H1 (cell line): ENCODE measurements at regions not wholly inside any gene's neighbourhood (a gene's known extent, or its start where the extent isn't known, plus 50 kb on each side); places are given as distances from the start of the nearest gene placed in this dataset.

Source experiments
- CTCF ChIA-PET: fragments of 300-600 bp; sonication (Branson Sonifier 250); formaldehyde crosslinking; loops from one replicate; lab custom pipeline; 2021; ENCODE audit not compliant: partially characterized antibody; lab: Charles Lee
- POLR2A ChIA-PET: fragments of 300-600 bp; sonication (Branson Sonifier 250); formaldehyde crosslinking; loops from one replicate; lab custom pipeline; 2021; ENCODE audit warnings: inconsistent platforms; ENCODE audit not compliant: partially characterized antibody; lab: Charles Lee
- DNase-seq, 2 experiments: peaks; one replicate each; pipeline versions ENCODE4 v3.0.0 to v3.0.0-alpha.2; 2010 to 2022; ENCODE audit warnings: low spot score in 2 of 2, low read depth in 1 of 2, mixed read lengths in 1 of 2
- FAIRE-seq: peaks from 2 replicates; lab custom pipeline; 2011; peaks lifted over from hg19 to GRCh38; lab: Jason Lieb, UNC
- H2AFZ ChIP-seq: 2 replicates; pipeline ENCODE4 v1.8.1; 2012; ENCODE audit warnings: low read length, inconsistent platforms
- H2AK5ac ChIP-seq: 2 replicates; pipeline ENCODE4 v1.6.1; 2013; ENCODE audit warnings: low read depth, low read length
- H2BK120ac ChIP-seq: replicated peaks from 2 replicates; pipeline ENCODE3; 2013; ENCODE audit warnings: low read depth, low read length, inconsistent platforms
- H2BK12ac ChIP-seq: 2 replicates; pipeline ENCODE4 v1.6.1; 2013; ENCODE audit warnings: low read depth, low read length
- H2BK15ac ChIP-seq: 2 replicates; pipeline ENCODE4 v1.6.1; 2013; ENCODE audit warnings: low read length
- H2BK20ac ChIP-seq: 2 replicates; pipeline ENCODE4 v1.6.1; 2013; ENCODE audit warnings: low read length
- H2BK5ac ChIP-seq: 2 replicates; pipeline ENCODE4 v1.6.1; 2013; ENCODE audit warnings: low read depth, low read length
- H3K14ac ChIP-seq: 2 replicates; pipeline ENCODE4 v1.6.1; 2013; ENCODE audit warnings: inconsistent platforms; ENCODE audit not compliant: insufficient read length
- H3K18ac ChIP-seq: 2 replicates; pipeline ENCODE4 v1.6.1; 2013; ENCODE audit warnings: low read length; ENCODE audit errors: extremely low read depth
- H3K23ac ChIP-seq: 2 replicates; pipeline ENCODE4 v1.6.1; 2013; ENCODE audit warnings: inconsistent platforms; ENCODE audit not compliant: insufficient read length
- H3K23me2 ChIP-seq: 2 replicates; pipeline ENCODE4 v1.6.1; 2013; ENCODE audit warnings: low read depth, low read length
- H3K27ac ChIP-seq: 2 replicates; pipeline ENCODE4 v1.6.1; 2011; ENCODE audit warnings: low read depth, low read length, inconsistent platforms
- H3K27me3 ChIP-seq, 4 experiments: replicated peaks in 1 of 4; 1 replicate in 1 of 4; 2 replicates in 3 of 4; pipeline versions ENCODE4 v1.6.1 to v1.8.1; 2011 to 2013; ENCODE audit warnings: low read length in 3 of 4, mild to moderate bottlenecking in 3 of 4, inconsistent platforms in 2 of 4, mixed read lengths in 2 of 4, moderate library complexity in 1 of 4; ENCODE audit not compliant: control insufficient read depth in 3 of 4, insufficient read depth in 3 of 4; ENCODE audit errors: extremely low read depth in 1 of 4
- H3K36me3 ChIP-seq, 4 experiments: 2 replicates each; pipeline versions ENCODE4 v1.6.1 to v1.8.1; 2011 to 2013; ENCODE audit warnings: mild to moderate bottlenecking in 4 of 4, low read length in 3 of 4, moderate library complexity in 2 of 4, control low read depth in 1 of 4, inconsistent platforms in 1 of 4; ENCODE audit not compliant: insufficient read depth in 4 of 4, control insufficient read depth in 2 of 4
- H3K4ac ChIP-seq: replicated peaks from 2 replicates; pipeline ENCODE3; 2013; ENCODE audit warnings: low read length, low read depth, mixed read lengths, inconsistent platforms; ENCODE audit not compliant: insufficient read length
- H3K4me1 ChIP-seq, 4 experiments: replicated peaks in 1 of 4; 1 replicate in 1 of 4; 2 replicates in 3 of 4; pipeline versions ENCODE4 v1.6.1 to v1.8.1; 2011 to 2013; ENCODE audit warnings: low read length in 3 of 4, inconsistent platforms in 2 of 4, mixed read lengths in 1 of 4; ENCODE audit not compliant: insufficient read depth in 4 of 4, control insufficient read depth in 3 of 4
- H3K4me2 ChIP-seq, 2 experiments: 2 replicates each; pipeline versions ENCODE4 v1.6.1 to v1.8.1; 2011 to 2013; ENCODE audit warnings: low read depth in 2 of 2, low read length in 2 of 2, control low read depth in 1 of 2, inconsistent platforms in 1 of 2, mild to moderate bottlenecking in 1 of 2; ENCODE audit not compliant: insufficient read depth in 1 of 2
- H3K4me3 ChIP-seq, 4 experiments: fragments of 200-600, 300-600 bp in 1 of 4; sonication (generic), shearing (Covaris generic), sonication (Bioruptor Twin) in 1 of 4; 2 replicates each; pipeline versions ENCODE4 v1.5.1 to v1.8.1; 2011 to 2016; ENCODE audit warnings: low read length in 4 of 4, low read depth in 3 of 4, control low read depth in 2 of 4, inconsistent platforms in 2 of 4, mild to moderate bottlenecking in 2 of 4, mixed read lengths in 1 of 4, moderate library complexity in 1 of 4; ENCODE audit not compliant: insufficient read depth in 2 of 4; ENCODE audit errors: extremely low read depth in 1 of 4
- H3K56ac ChIP-seq: replicated peaks from 2 replicates; pipeline ENCODE3; 2013; ENCODE audit warnings: low read depth, mild to moderate bottlenecking, mixed read lengths, low read length, inconsistent platforms; ENCODE audit not compliant: insufficient read length
- H3K79me1 ChIP-seq: 2 replicates; pipeline ENCODE4 v1.6.1; 2013; ENCODE audit warnings: low read depth, low read length, control low read depth
- H3K79me2 ChIP-seq, 2 experiments: 2 replicates each; pipeline versions ENCODE4 v1.6.1 to v1.8.1; 2012 to 2013; ENCODE audit warnings: low read length in 2 of 2, mild to moderate bottlenecking in 2 of 2, inconsistent platforms in 1 of 2; ENCODE audit not compliant: insufficient read depth in 2 of 2, control insufficient read depth in 1 of 2
- H3K9ac ChIP-seq, 4 experiments: replicated peaks in 1 of 4; 1 replicate in 1 of 4; 2 replicates in 3 of 4; pipeline versions ENCODE4 v1.6.1 to v1.8.1; 2011 to 2013; ENCODE audit warnings: low read depth in 3 of 4, low read length in 3 of 4, control low read depth in 2 of 4, mild to moderate bottlenecking in 2 of 4, moderate library complexity in 2 of 4, inconsistent platforms in 1 of 4; ENCODE audit errors: extremely low read depth in 1 of 4
- H3K9me3 ChIP-seq, 2 experiments: 2 replicates each; pipeline versions ENCODE4 v1.6.1 to v1.8.1; 2012 to 2013; ENCODE audit warnings: mild to moderate bottlenecking in 2 of 2, moderate library complexity in 2 of 2, control low read depth in 1 of 2, inconsistent platforms in 1 of 2, low read depth in 1 of 2, low read length in 1 of 2, mixed read lengths in 1 of 2; ENCODE audit not compliant: insufficient read depth in 2 of 2
- H4K20me1 ChIP-seq, 2 experiments: replicated peaks in 1 of 2; 2 replicates each; pipeline versions ENCODE3 to v1.8.1; 2011 to 2013; ENCODE audit warnings: inconsistent platforms in 2 of 2, low read length in 2 of 2, mild to moderate bottlenecking in 1 of 2; ENCODE audit not compliant: insufficient read depth in 2 of 2, control insufficient read depth in 1 of 2
- H4K5ac ChIP-seq: 2 replicates; pipeline ENCODE4 v1.6.1; 2013; ENCODE audit warnings: low read length, low read depth, mixed read lengths, inconsistent platforms; ENCODE audit not compliant: insufficient read length
- H4K8ac ChIP-seq: 2 replicates; pipeline ENCODE4 v1.8.0; 2013; ENCODE audit warnings: mild to moderate bottlenecking, moderate library complexity, low read length, inconsistent platforms; ENCODE audit not compliant: insufficient read depth; ENCODE audit errors: extremely low read depth
- H4K91ac ChIP-seq: replicated peaks from 2 replicates; pipeline ENCODE3; 2013; ENCODE audit warnings: low read length, mixed read lengths, inconsistent platforms; ENCODE audit not compliant: insufficient read length
- BCL11A ChIP-seq, 2 experiments: IDR thresholded peaks; one replicate each; pipeline ENCODE4 v1.6.1; 2011; ENCODE audit warnings: low read depth in 2 of 2, low read length in 2 of 2, mild to moderate bottlenecking in 2 of 2
- CHD1 ChIP-seq: IDR thresholded peaks from 2 replicates; pipeline ENCODE4 v1.6.1; 2012; ENCODE audit warnings: low read depth, low read length, improper control_type of control experiment
- CHD2 ChIP-seq: IDR thresholded peaks from 2 replicates; pipeline ENCODE4 v1.6.1; 2012; ENCODE audit warnings: low read length, improper control_type of control experiment
- CTBP2 ChIP-seq: IDR thresholded peaks from 2 replicates; pipeline ENCODE4 v1.7.0; 2011; ENCODE audit warnings: borderline replicate concordance, mild to moderate bottlenecking, moderate library complexity, mixed read lengths, low read length; ENCODE audit not compliant: insufficient read depth, insufficient read length
- JUN ChIP-seq: IDR thresholded peaks from 2 replicates; pipeline ENCODE4 v1.6.1; 2011; ENCODE audit warnings: low read depth, mild to moderate bottlenecking, improper control_type of control experiment, low read length
- MAX ChIP-seq: IDR thresholded peaks from 2 replicates; pipeline ENCODE4 v1.6.1; 2012; ENCODE audit warnings: inconsistent platforms
- POLR2A ChIP-seq, 2 experiments: IDR thresholded peaks; 1 replicate in 1 of 2; 2 replicates in 1 of 2; pipeline ENCODE4 v1.6.1; 2011; ENCODE audit warnings: low read depth in 2 of 2, low read length in 2 of 2, mild to moderate bottlenecking in 2 of 2; ENCODE audit errors: control extremely low read depth in 1 of 2
- RAD21 ChIP-seq, 2 experiments: IDR thresholded peaks in 1 of 2; conservative IDR thresholded peaks in 1 of 2; 2 replicates each; pipeline ENCODE4 v1.6.1; 2011; ENCODE audit warnings: low read depth in 2 of 2, low read length in 2 of 2, improper control_type of control experiment in 1 of 2, inconsistent platforms in 1 of 2, mild to moderate bottlenecking in 1 of 2, moderate library complexity in 1 of 2
- SP1 ChIP-seq: IDR thresholded peaks from 2 replicates; pipeline ENCODE4 v1.6.1; 2011; ENCODE audit warnings: low read depth, low read length
- SP4 ChIP-seq: IDR thresholded peaks from 2 replicates; pipeline ENCODE4 v1.6.1; 2012; ENCODE audit warnings: low read length, inconsistent platforms
- TBP ChIP-seq: IDR thresholded peaks from 2 replicates; pipeline ENCODE4 v1.6.1; 2011; ENCODE audit warnings: low read depth, low read length, improper control_type of control experiment
- TEAD4 ChIP-seq: IDR thresholded peaks from 2 replicates; pipeline ENCODE4 v1.6.1; 2012; ENCODE audit warnings: low read depth, low read length, inconsistent platforms, mixed read lengths
- WGBS, 2 experiments: shearing (Covaris generic) in 1 of 2; methylation state at CpG; one replicate each; pipeline versions ENCODE4 v1.1.6 to v1.1.7; 2013 to 2015; ENCODE audit warnings: low lambda C conversion rate in 2 of 2, mixed read lengths in 2 of 2, inconsistent platforms in 1 of 2, low coverage in 1 of 2, missing lambda C conversion rate in 1 of 2; ENCODE audit not compliant: insufficient replicate concordance in 2 of 2, insufficient coverage in 1 of 2, insufficient read length in 1 of 2; ENCODE audit errors: extremely low coverage in 1 of 2, missing lambda C conversion rate in 1 of 2; 5-methylcytosine and 5-hydroxymethylcytosine counted together

GRCh38 chr4:176507845-176508533, 188.2 kb downstream of the SPCS3 start:
- H3K23me2 ChIP-seq = no peaks in the 10 kb centered on the region
- FAIRE-seq (no peak), DNase-seq (no peak)
- POLR2A ChIA-PET = no interaction called here
- no peak overlapping the region for H3K56ac ChIP-seq
- H3K14ac ChIP-seq = no peak overlapping the region
- no peak overlapping the region for H3K4me2 ChIP-seq
- no peak overlapping the region for H2BK120ac ChIP-seq
- CTCF ChIA-PET = no interaction called here
- no peaks in the 10 kb centered on the region for H3K79me2 ChIP-seq
- H4K20me1 ChIP-seq = no peaks in the 10 kb centered on the region
- no peaks in the 10 kb centered on the region for H3K79me1 ChIP-seq
- H3K4ac ChIP-seq = no peak overlapping the region
- H3K4me3 ChIP-seq = no peak overlapping the region
- H3K27ac ChIP-seq = no peak overlapping the region
- no peak overlapping the region for H3K9ac ChIP-seq
- no peaks in the 10 kb centered on the region for H3K27me3 ChIP-seq
- no peak overlapping the region for H4K8ac ChIP-seq
- H2BK15ac ChIP-seq = no peak overlapping the region
- H4K5ac ChIP-seq = no peak overlapping the region
- TF ChIP-seq POLR2A (IDR thresholded peaks at IDR 0.05; ENCODE audit: control extremely low read depth in 1 of 2, low read depth in 2 of 2, low read length in 2 of 2) = no peak
- no peak for TF ChIP-seq BCL11A (IDR thresholded peaks at IDR 0.05; ENCODE audit: low read depth in 2 of 2, low read length in 2 of 2)
- no peak for TF ChIP-seq TEAD4
- TF ChIP-seq CHD1 = no peak
- TF ChIP-seq TBP = no peak
- TF ChIP-seq RAD21 (IDR thresholded peaks at IDR 0.05 in 1 of 2, conservative IDR thresholded peaks at IDR 0.05 in 1 of 2; ENCODE audit: low read depth in 2 of 2, low read length in 2 of 2) = no peak
- no peak for TF ChIP-seq JUN
- no peak for TF ChIP-seq CTBP2
- no peak for TF ChIP-seq MAX
- no peak for TF ChIP-seq SP1
- TF ChIP-seq SP4 = no peak
- TF ChIP-seq CHD2 = no peak
- H2AFZ ChIP-seq = no peak overlapping the region
- no peak overlapping the region for H3K18ac ChIP-seq
- no peak overlapping the region for H2BK20ac ChIP-seq
- no peak overlapping the region for H2BK12ac ChIP-seq
- H3K4me1 ChIP-seq = no peaks in the 10 kb centered on the region
- 96% methylated on average over 8 of the region's 8 CpGs; no CpG with 5 or more reads in 1 of the 2 experiments for WGBS, 2 experiments
- H2BK5ac ChIP-seq = no peak overlapping the region
- no peaks in the 10 kb centered on the region for H3K36me3 ChIP-seq
- no peaks in the 10 kb centered on the region for H3K9me3 ChIP-seq
- no peak overlapping the region for H4K91ac ChIP-seq
- no peak overlapping the region for H3K23ac ChIP-seq
- no peak overlapping the region for H2AK5ac ChIP-seq
